H1 (cell line): ENCODE measurements at regions not wholly inside any gene's neighbourhood (a gene's known extent, or its start where the extent isn't known, plus 50 kb on each side); places are given as distances from the start of the nearest gene placed in this dataset.
A peak's percentile ranks its signal among the peaks of the same experiment; 100 is the strongest.

Experiments used
- CTCF ChIA-PET: fragments of 300-600 bp; sonication (Branson Sonifier 250); formaldehyde crosslinking; loops from one replicate; lab custom pipeline; 2021; ENCODE audit not compliant: partially characterized antibody; lab: Charles Lee
- POLR2A ChIA-PET: fragments of 300-600 bp; sonication (Branson Sonifier 250); formaldehyde crosslinking; loops from one replicate; lab custom pipeline; 2021; ENCODE audit warnings: inconsistent platforms; ENCODE audit not compliant: partially characterized antibody; lab: Charles Lee
- DNase-seq, 2 experiments: peaks; one replicate each; pipeline versions ENCODE4 v3.0.0 to v3.0.0-alpha.2; 2010 to 2022; ENCODE audit warnings: low spot score in 2 of 2, low read depth in 1 of 2, mixed read lengths in 1 of 2
- FAIRE-seq: peaks from 2 replicates; lab custom pipeline; 2011; peaks lifted over from hg19 to GRCh38; lab: Jason Lieb, UNC
- H2AFZ ChIP-seq: 2 replicates; pipeline ENCODE4 v1.8.1; 2012; ENCODE audit warnings: low read length, inconsistent platforms
- H2AK5ac ChIP-seq: 2 replicates; pipeline ENCODE4 v1.6.1; 2013; ENCODE audit warnings: low read depth, low read length
- H2BK120ac ChIP-seq: replicated peaks from 2 replicates; pipeline ENCODE3; 2013; ENCODE audit warnings: low read depth, low read length, inconsistent platforms
- H2BK12ac ChIP-seq: 2 replicates; pipeline ENCODE4 v1.6.1; 2013; ENCODE audit warnings: low read depth, low read length
- H2BK15ac ChIP-seq: 2 replicates; pipeline ENCODE4 v1.6.1; 2013; ENCODE audit warnings: low read length
- H2BK20ac ChIP-seq: 2 replicates; pipeline ENCODE4 v1.6.1; 2013; ENCODE audit warnings: low read length
- H2BK5ac ChIP-seq: 2 replicates; pipeline ENCODE4 v1.6.1; 2013; ENCODE audit warnings: low read depth, low read length
- H3K14ac ChIP-seq: 2 replicates; pipeline ENCODE4 v1.6.1; 2013; ENCODE audit warnings: inconsistent platforms; ENCODE audit not compliant: insufficient read length
- H3K18ac ChIP-seq: 2 replicates; pipeline ENCODE4 v1.6.1; 2013; ENCODE audit warnings: low read length; ENCODE audit errors: extremely low read depth
- H3K23ac ChIP-seq: 2 replicates; pipeline ENCODE4 v1.6.1; 2013; ENCODE audit warnings: inconsistent platforms; ENCODE audit not compliant: insufficient read length
- H3K23me2 ChIP-seq: 2 replicates; pipeline ENCODE4 v1.6.1; 2013; ENCODE audit warnings: low read depth, low read length
- H3K27ac ChIP-seq: 2 replicates; pipeline ENCODE4 v1.6.1; 2011; ENCODE audit warnings: low read depth, low read length, inconsistent platforms
- H3K27me3 ChIP-seq, 4 experiments: replicated peaks in 1 of 4; 1 replicate in 1 of 4; 2 replicates in 3 of 4; pipeline versions ENCODE4 v1.6.1 to v1.8.1; 2011 to 2013; ENCODE audit warnings: low read length in 3 of 4, mild to moderate bottlenecking in 3 of 4, inconsistent platforms in 2 of 4, mixed read lengths in 2 of 4, moderate library complexity in 1 of 4; ENCODE audit not compliant: control insufficient read depth in 3 of 4, insufficient read depth in 3 of 4; ENCODE audit errors: extremely low read depth in 1 of 4
- H3K36me3 ChIP-seq, 4 experiments: 2 replicates each; pipeline versions ENCODE4 v1.6.1 to v1.8.1; 2011 to 2013; ENCODE audit warnings: mild to moderate bottlenecking in 4 of 4, low read length in 3 of 4, moderate library complexity in 2 of 4, control low read depth in 1 of 4, inconsistent platforms in 1 of 4; ENCODE audit not compliant: insufficient read depth in 4 of 4, control insufficient read depth in 2 of 4
- H3K4ac ChIP-seq: replicated peaks from 2 replicates; pipeline ENCODE3; 2013; ENCODE audit warnings: low read length, low read depth, mixed read lengths, inconsistent platforms; ENCODE audit not compliant: insufficient read length
- H3K4me1 ChIP-seq, 4 experiments: replicated peaks in 1 of 4; 1 replicate in 1 of 4; 2 replicates in 3 of 4; pipeline versions ENCODE4 v1.6.1 to v1.8.1; 2011 to 2013; ENCODE audit warnings: low read length in 3 of 4, inconsistent platforms in 2 of 4, mixed read lengths in 1 of 4; ENCODE audit not compliant: insufficient read depth in 4 of 4, control insufficient read depth in 3 of 4
- H3K4me2 ChIP-seq, 2 experiments: 2 replicates each; pipeline versions ENCODE4 v1.6.1 to v1.8.1; 2011 to 2013; ENCODE audit warnings: low read depth in 2 of 2, low read length in 2 of 2, control low read depth in 1 of 2, inconsistent platforms in 1 of 2, mild to moderate bottlenecking in 1 of 2; ENCODE audit not compliant: insufficient read depth in 1 of 2
- H3K4me3 ChIP-seq, 4 experiments: fragments of 200-600, 300-600 bp in 1 of 4; sonication (generic), shearing (Covaris generic), sonication (Bioruptor Twin) in 1 of 4; 2 replicates each; pipeline versions ENCODE4 v1.5.1 to v1.8.1; 2011 to 2016; ENCODE audit warnings: low read length in 4 of 4, low read depth in 3 of 4, control low read depth in 2 of 4, inconsistent platforms in 2 of 4, mild to moderate bottlenecking in 2 of 4, mixed read lengths in 1 of 4, moderate library complexity in 1 of 4; ENCODE audit not compliant: insufficient read depth in 2 of 4; ENCODE audit errors: extremely low read depth in 1 of 4
- H3K56ac ChIP-seq: replicated peaks from 2 replicates; pipeline ENCODE3; 2013; ENCODE audit warnings: low read depth, mild to moderate bottlenecking, mixed read lengths, low read length, inconsistent platforms; ENCODE audit not compliant: insufficient read length
- H3K79me1 ChIP-seq: 2 replicates; pipeline ENCODE4 v1.6.1; 2013; ENCODE audit warnings: low read depth, low read length, control low read depth
- H3K79me2 ChIP-seq, 2 experiments: 2 replicates each; pipeline versions ENCODE4 v1.6.1 to v1.8.1; 2012 to 2013; ENCODE audit warnings: low read length in 2 of 2, mild to moderate bottlenecking in 2 of 2, inconsistent platforms in 1 of 2; ENCODE audit not compliant: insufficient read depth in 2 of 2, control insufficient read depth in 1 of 2
- H3K9ac ChIP-seq, 4 experiments: replicated peaks in 1 of 4; 1 replicate in 1 of 4; 2 replicates in 3 of 4; pipeline versions ENCODE4 v1.6.1 to v1.8.1; 2011 to 2013; ENCODE audit warnings: low read depth in 3 of 4, low read length in 3 of 4, control low read depth in 2 of 4, mild to moderate bottlenecking in 2 of 4, moderate library complexity in 2 of 4, inconsistent platforms in 1 of 4; ENCODE audit errors: extremely low read depth in 1 of 4
- H3K9me3 ChIP-seq, 2 experiments: 2 replicates each; pipeline versions ENCODE4 v1.6.1 to v1.8.1; 2012 to 2013; ENCODE audit warnings: mild to moderate bottlenecking in 2 of 2, moderate library complexity in 2 of 2, control low read depth in 1 of 2, inconsistent platforms in 1 of 2, low read depth in 1 of 2, low read length in 1 of 2, mixed read lengths in 1 of 2; ENCODE audit not compliant: insufficient read depth in 2 of 2
- H4K20me1 ChIP-seq, 2 experiments: replicated peaks in 1 of 2; 2 replicates each; pipeline versions ENCODE3 to v1.8.1; 2011 to 2013; ENCODE audit warnings: inconsistent platforms in 2 of 2, low read length in 2 of 2, mild to moderate bottlenecking in 1 of 2; ENCODE audit not compliant: insufficient read depth in 2 of 2, control insufficient read depth in 1 of 2
- H4K5ac ChIP-seq: 2 replicates; pipeline ENCODE4 v1.6.1; 2013; ENCODE audit warnings: low read length, low read depth, mixed read lengths, inconsistent platforms; ENCODE audit not compliant: insufficient read length
- H4K8ac ChIP-seq: 2 replicates; pipeline ENCODE4 v1.8.0; 2013; ENCODE audit warnings: mild to moderate bottlenecking, moderate library complexity, low read length, inconsistent platforms; ENCODE audit not compliant: insufficient read depth; ENCODE audit errors: extremely low read depth
- H4K91ac ChIP-seq: replicated peaks from 2 replicates; pipeline ENCODE3; 2013; ENCODE audit warnings: low read length, mixed read lengths, inconsistent platforms; ENCODE audit not compliant: insufficient read length
- GTF2F1 ChIP-seq: IDR thresholded peaks from 2 replicates; pipeline ENCODE4 v1.6.1; 2012; ENCODE audit warnings: low read depth, low read length, improper control_type of control experiment, borderline replicate concordance
- POU5F1 ChIP-seq: IDR thresholded peaks from 2 replicates; pipeline ENCODE4 v1.6.1; 2011; ENCODE audit warnings: low read depth, mild to moderate bottlenecking, low read length, moderate library complexity
- WGBS, 2 experiments: shearing (Covaris generic) in 1 of 2; methylation state at CpG; one replicate each; pipeline versions ENCODE4 v1.1.6 to v1.1.7; 2013 to 2015; ENCODE audit warnings: low lambda C conversion rate in 2 of 2, mixed read lengths in 2 of 2, inconsistent platforms in 1 of 2, low coverage in 1 of 2, missing lambda C conversion rate in 1 of 2; ENCODE audit not compliant: insufficient replicate concordance in 2 of 2, insufficient coverage in 1 of 2, insufficient read length in 1 of 2; ENCODE audit errors: extremely low coverage in 1 of 2, missing lambda C conversion rate in 1 of 2; 5-methylcytosine and 5-hydroxymethylcytosine counted together

DNA sequence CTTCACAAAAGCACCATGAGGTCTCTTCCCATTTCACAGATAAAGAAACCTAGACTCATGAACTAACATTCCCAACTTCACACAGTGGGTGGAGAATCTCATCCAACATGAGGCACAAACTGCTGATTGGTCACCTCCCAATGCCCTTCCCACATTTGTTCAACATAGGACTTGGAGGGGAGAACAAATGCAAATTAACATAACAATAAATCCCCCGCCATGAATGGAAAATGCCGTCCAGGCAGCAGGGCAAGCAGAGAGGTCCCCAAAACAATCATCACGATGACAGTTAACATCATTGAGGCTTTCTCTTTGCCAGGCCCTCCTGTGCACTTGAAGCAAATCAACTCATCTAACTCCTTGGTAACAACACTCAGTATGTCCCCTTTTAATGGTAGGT lies 185.3 kb downstream of the TMEM132E start:
- POLR2A ChIA-PET: no interaction called here

More for the DNA sequence above, 185.3 kb downstream of the TMEM132E start:
- Histone ChIP-seq H2BK20ac (no peak overlapping the region), H3K79me2 (no peaks in the 10 kb centered on the region), H3K23me2 (no peaks in the 10 kb centered on the region), H2BK12ac (0 out of 2 replicates have a peak overlapping the region, but pooled peaks have one; percentile 75), H4K91ac (no peak overlapping the region), H3K9ac (no peak overlapping the region), H3K27ac (no peak overlapping the region), H3K9me3 (no peaks in the 10 kb centered on the region), H2AK5ac (no peak overlapping the region), H2BK15ac (no peak overlapping the region), H4K8ac (no peak overlapping the region), H3K14ac (no peak overlapping the region), H3K36me3 (no peaks in the 10 kb centered on the region; a peak in 1 of 8 replicates)
- DNase-seq: no peak
- 39% methylated on average over 3 of the region's 3 CpGs; no CpG with 5 or more reads in 1 of the 2 experiments for WGBS, 2 experiments
- peak; percentile 64; the same call in 1 of the 2 replicates for TF ChIP-seq POU5F1
- TF ChIP-seq GTF2F1: no peak
- TF ChIP-seq, all 59 proteins: peak for 1
- CTCF ChIA-PET: interaction anchor here (0.7 to 1.2 kb wide), 3 partner anchors 111 to 129 kb away, joined by 3 to 4 read pairs (median 3); no protein-coding TSS in a partner anchor
- peak; percentile 85 for FAIRE-seq
- Histone ChIP-seq H2BK5ac (no peak overlapping the region), H3K4ac (no peak overlapping the region), H3K27me3 (no peaks in the 10 kb centered on the region; a peak in 1 of 7 replicates), H3K79me1 (no peaks in the 10 kb centered on the region), H4K5ac (no peak overlapping the region), H4K20me1 (no peaks in the 10 kb centered on the region), H3K4me2 (peak overlapping the region; percentile 37 to 39; a peak in 2 of 4 replicates), H3K56ac (no peak overlapping the region), H2AFZ (no peak overlapping the region), H3K18ac (peak overlapping the region; percentile 27; the same call in 1 of the 2 replicates), H2BK120ac (no peak overlapping the region), H3K4me1 (peaks cover 2 to 14% (median 6%) of the 10 kb centered on the region in 4 experiments; a peak in 5 of 7 replicates), H3K4me3 (no peak overlapping the region), H3K23ac (no peak overlapping the region)
